Femur (tissue), 1 donor: ENCODE measurements at regions not wholly inside any gene's neighbourhood (a gene's known extent, or its start where the extent isn't known, plus 50 kb on each side); places are given as distances from the start of the nearest gene placed in this dataset.
"Not testable (repeated sequence)": the region's sequence is repeated elsewhere in the genome, so short reads cannot be mapped to it uniquely, and the experiment has no call there.

ENCODE experiments used
- DNase-seq: peaks from one replicate; pipeline ENCODE4 v3.0.0-alpha.2; 2017

- no peak for DNase-seq
Observed at GRCh38 chr5:102666164-102666946, 88.8 kb upstream of the PAM start.

GRCh38 chr5:102668220-102668932 is 86.7 kb upstream of the PAM start:
- no peak for DNase-seq

- DNase-seq, result no peak
Observed at GRCh38 chr5:102670224-102670836, 84.8 kb upstream of the PAM start.

- not testable (repeated sequence) for DNase-seq
Observed at GRCh38 chr5:102671033-102671734, 83.9 kb upstream of the PAM start.

- DNase-seq, result no peak
Observed at GRCh38 chr5:102678267-102679058, 76.6 kb upstream of the PAM start.

GRCh38 chr5:102681403-102681983 is 73.6 kb upstream of the PAM start:
- DNase-seq, result peak; percentile 65

GRCh38 chr5:102682101-102682647 is 72.9 kb upstream of the PAM start:
- no peak for DNase-seq

- not testable (repeated sequence) for DNase-seq
Observed at GRCh38 chr5:102688076-102688475, 67.0 kb upstream of the PAM start.

GRCh38 chr5:102688581-102689342 is 66.3 kb upstream of the PAM start:
- DNase-seq, result not testable (repeated sequence)

- no peak for DNase-seq
Observed at GRCh38 chr5:102690910-102691309, 64.2 kb upstream of the PAM start.

GRCh38 chr5:102691434-102691833 is 63.7 kb upstream of the PAM start:
- no peak for DNase-seq

GRCh38 chr5:102700120-102700831 is 54.8 kb upstream of the PAM start:
- no peak for DNase-seq

GRCh38 chr5:102700916-102701315 is 54.2 kb upstream of the PAM start:
- DNase-seq, result no peak

GRCh38 chr5:102701748-102702147 is 53.4 kb upstream of the PAM start:
- DNase-seq, result no peak
